ENCODE measurements at regions not wholly inside any gene's neighbourhood (a gene's known extent, or its start where the extent isn't known, plus 50 kb on each side); places are given as distances from the start of the nearest gene placed in this dataset.

DNA sequence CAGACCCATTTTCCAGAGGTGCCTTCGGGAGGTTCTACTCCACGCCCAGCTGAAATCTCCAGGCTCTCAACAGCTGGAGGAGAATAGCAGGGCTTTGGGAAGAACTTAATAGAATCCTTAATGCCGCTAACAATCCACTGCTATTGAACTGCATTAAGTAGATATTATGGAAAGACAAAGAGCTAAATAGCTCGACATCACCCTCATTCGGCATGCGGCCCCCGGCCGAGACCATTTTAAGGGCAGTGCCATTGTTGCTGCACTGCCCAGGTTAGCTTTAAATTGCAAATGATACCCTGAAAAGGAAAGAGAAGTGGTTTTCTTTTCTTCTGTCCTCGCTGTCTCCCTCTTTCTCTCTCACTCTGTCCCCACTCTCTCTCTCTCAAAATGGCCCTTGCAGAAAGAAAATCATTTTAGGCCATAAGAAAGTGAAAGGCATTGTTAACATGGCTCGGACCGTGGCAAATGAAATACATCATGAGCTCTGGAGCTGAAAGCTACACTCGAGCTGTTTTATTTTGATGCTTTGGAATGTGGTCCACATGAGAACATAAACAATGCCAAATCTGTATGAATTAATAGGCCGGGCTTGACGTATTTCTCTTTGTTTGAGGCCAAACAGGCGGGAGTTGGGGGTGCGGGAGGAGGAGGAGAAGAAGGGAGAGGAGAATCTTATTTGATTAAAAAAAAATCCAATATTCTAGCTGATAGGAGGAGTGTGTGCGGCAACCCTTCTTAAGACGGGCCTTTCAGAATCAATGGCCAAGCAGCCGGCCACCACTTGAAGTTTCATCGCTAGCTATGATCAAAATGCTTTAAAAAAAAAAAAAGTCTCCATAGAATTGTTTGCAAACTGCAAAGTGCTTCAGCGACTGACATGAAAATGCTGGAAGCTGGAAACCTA, 298.8 kb upstream of the IRX3 start:
- DNase-seq (no peak), ATAC-seq (ENCODE audit: poor library complexity) (no peak)
- Mint-ChIP-seq H3K4me3 (no peak overlapping the region), H3K36me3 (ENCODE audit: low read depth) (no peaks in the 10 kb centered on the region), H3K9me3 (no peaks in the 10 kb centered on the region), H3K27me3 (peaks cover 33% of the 10 kb centered on the region), H3K4me1 (ENCODE audit: low read depth) (no peaks in the 10 kb centered on the region), H3K27ac (no peak overlapping the region)
- ChIA-PET POLR2A (no interaction called here), CTCF (interaction anchor here (1.1 kb wide), 1 partner anchor 251 kb away, joined by 6 read pairs; no protein-coding TSS in a partner anchor)
- Histone ChIP-seq H3K36me3 (ENCODE audit: insufficient read depth, low read length) (no peaks in the 10 kb centered on the region), H3K9me3 (ENCODE audit: control insufficient read depth in 1 of 2, insufficient read depth in 1 of 2, low read length in 2 of 2) (peaks cover 0 to 7% of the 10 kb centered on the region in 2 experiments), H3K4me1 (ENCODE audit: insufficient read depth, low read length) (no peaks in the 10 kb centered on the region), H3K4me3 (ENCODE audit: low read length) (no peak overlapping the region), H3K27ac (ENCODE audit: low read depth in 1 of 2, low read length in 2 of 2) (no peak overlapping the region), H3K27me3 (ENCODE audit: control insufficient read depth in 1 of 2, insufficient read depth in 2 of 2, low read length in 2 of 2) (peaks cover 0 to 2% of the 10 kb centered on the region in 2 experiments)
- TF ChIP-seq CTCF (IDR thresholded peaks at IDR 0.05) = no peak
- intact Hi-C loops (cut with DNase I, micrococcal nuclease) = no loop called here

- intact Hi-C loops (cut with DNase I, micrococcal nuclease) = no loop called here
- Histone ChIP-seq H3K4me3 (ENCODE audit: low read length) (no peak overlapping the region), H3K36me3 (ENCODE audit: insufficient read depth, low read length) (no peaks in the 10 kb centered on the region), H3K27ac (ENCODE audit: low read depth in 1 of 2, low read length in 2 of 2) (no peak overlapping the region), H3K9me3 (ENCODE audit: control insufficient read depth in 1 of 2, insufficient read depth in 1 of 2, low read length in 2 of 2) (peaks cover 0 to 7% of the 10 kb centered on the region in 2 experiments), H3K4me1 (ENCODE audit: insufficient read depth, low read length) (no peaks in the 10 kb centered on the region), H3K27me3 (ENCODE audit: control insufficient read depth in 1 of 2, insufficient read depth in 2 of 2, low read length in 2 of 2) (peaks cover 0 to 2% of the 10 kb centered on the region in 2 experiments)
- CTCF ChIA-PET = interaction anchor here (1.1 kb wide), 1 partner anchor 250 kb away, joined by 6 read pairs; no protein-coding TSS in a partner anchor
- H3K9me3 Mint-ChIP-seq = no peaks in the 10 kb centered on the region
- POLR2A ChIA-PET = no interaction called here
- H3K4me1 Mint-ChIP-seq (ENCODE audit: low read depth) = no peaks in the 10 kb centered on the region
- H3K27ac Mint-ChIP-seq = no peak overlapping the region
- H3K27me3 Mint-ChIP-seq = peaks cover 31% of the 10 kb centered on the region
- no peaks in the 10 kb centered on the region for H3K36me3 Mint-ChIP-seq (ENCODE audit: low read depth)
- H3K4me3 Mint-ChIP-seq = no peak overlapping the region
- DNase-seq (no peak), ATAC-seq (ENCODE audit: poor library complexity) (no peak)
- no peak for TF ChIP-seq CTCF (IDR thresholded peaks at IDR 0.05)
Observed at GRCh38 chr16:54584121-54584520, 297.5 kb upstream of the IRX3 start.

GRCh38 chr16:54582631-54583250, 296.2 kb upstream of the IRX3 start:
- no peak overlapping the region for H3K27ac ChIP-seq (ENCODE audit: low read depth in 1 of 2, low read length in 2 of 2)
- H3K9me3 Mint-ChIP-seq = no peaks in the 10 kb centered on the region
- H3K36me3 ChIP-seq (ENCODE audit: insufficient read depth, low read length) = no peaks in the 10 kb centered on the region
- H3K27me3 Mint-ChIP-seq = peaks cover 27% of the 10 kb centered on the region
- H3K27me3 ChIP-seq (ENCODE audit: control insufficient read depth in 1 of 2, insufficient read depth in 2 of 2, low read length in 2 of 2) = peaks cover 0 to 2% of the 10 kb centered on the region in 2 experiments
- POLR2A ChIA-PET = no interaction called here
- no peak overlapping the region for H3K4me3 Mint-ChIP-seq
- peaks cover 0 to 7% of the 10 kb centered on the region in 2 experiments for H3K9me3 ChIP-seq (ENCODE audit: control insufficient read depth in 1 of 2, insufficient read depth in 1 of 2, low read length in 2 of 2)
- H3K4me1 Mint-ChIP-seq (ENCODE audit: low read depth) = no peaks in the 10 kb centered on the region
- no peak overlapping the region for H3K27ac Mint-ChIP-seq
- no peaks in the 10 kb centered on the region for H3K4me1 ChIP-seq (ENCODE audit: insufficient read depth, low read length)
- DNase-seq (no peak), ATAC-seq (ENCODE audit: poor library complexity) (no peak)
- intact Hi-C loops (cut with DNase I, micrococcal nuclease) = no loop called here
- no peak overlapping the region for H3K4me3 ChIP-seq (ENCODE audit: low read length)
- no peaks in the 10 kb centered on the region for H3K36me3 Mint-ChIP-seq (ENCODE audit: low read depth)
- TF ChIP-seq CTCF (IDR thresholded peaks at IDR 0.05) = no peak
- CTCF ChIA-PET = no interaction called here

Measured in CD4-positive, alpha-beta T cell (primary cell).